ENCODE measurements at regions not wholly inside any gene's neighbourhood (a gene's known extent, or its start where the extent isn't known, plus 50 kb on each side); places are given as distances from the start of the nearest gene placed in this dataset.

DNA sequence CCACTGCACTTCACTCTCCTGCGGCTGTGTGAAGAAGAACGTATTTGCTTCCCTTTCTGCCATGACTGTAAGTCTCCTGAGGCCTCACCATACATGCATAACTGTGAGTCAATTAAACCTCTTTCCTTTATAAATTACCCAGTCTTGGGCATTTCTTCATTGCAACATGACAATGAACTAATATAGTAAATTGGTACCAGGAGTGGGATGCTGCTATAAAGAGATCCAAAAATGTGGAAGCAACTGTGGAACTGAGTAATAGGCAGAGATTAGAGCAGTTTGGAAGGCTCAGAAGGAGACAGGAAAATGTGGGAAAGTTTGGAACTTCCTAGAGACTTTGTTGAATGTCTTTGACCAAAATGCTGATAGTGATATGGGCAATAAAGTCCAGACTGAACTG lies 1907.9 kb downstream of the MRPL39 start:
- ChIA-PET CTCF (no interaction called here), POLR2A (no interaction called here)
- Mint-ChIP-seq H3K27me3 (peaks cover 0 to 16% (median 0%) of the 10 kb centered on the region in 5 donors), H3K9me3 (peaks cover 3 to 31% (median 11%) of the 10 kb centered on the region in 11 donors), H3K36me3 (peaks cover 0 to 6% (median 0%) of the 10 kb centered on the region in 5 donors), H3K27ac (no peak overlapping the region), H3K4me3 (no peak overlapping the region), H3K4me1 (no peaks in the 10 kb centered on the region)
- intact Hi-C loops (cut with micrococcal nuclease) = no loop called here
- ATAC-seq (no peak), DNase-seq (no peak)
- Histone ChIP-seq H3K36me3 (ENCODE audit: control insufficient read depth in 2 of 3, insufficient read depth in 3 of 3, low read length in 3 of 3) (no peaks in the 10 kb centered on the region), H3K4me1 (ENCODE audit: control insufficient read depth in 2 of 2, insufficient read depth in 2 of 2, low read length in 2 of 2) (no peaks in the 10 kb centered on the region), H3K4me3 (ENCODE audit: low read length) (no peak overlapping the region), H3K27me3 (ENCODE audit: control insufficient read depth in 2 of 2, insufficient read depth in 2 of 2, low read length in 2 of 2) (no peaks in the 10 kb centered on the region), H3K9me3 (ENCODE audit: control insufficient read depth in 2 of 3, low read length in 3 of 3) (no peaks in the 10 kb centered on the region), H3K27ac (ENCODE audit: low read depth, low read length) (no peak overlapping the region)

DNA sequence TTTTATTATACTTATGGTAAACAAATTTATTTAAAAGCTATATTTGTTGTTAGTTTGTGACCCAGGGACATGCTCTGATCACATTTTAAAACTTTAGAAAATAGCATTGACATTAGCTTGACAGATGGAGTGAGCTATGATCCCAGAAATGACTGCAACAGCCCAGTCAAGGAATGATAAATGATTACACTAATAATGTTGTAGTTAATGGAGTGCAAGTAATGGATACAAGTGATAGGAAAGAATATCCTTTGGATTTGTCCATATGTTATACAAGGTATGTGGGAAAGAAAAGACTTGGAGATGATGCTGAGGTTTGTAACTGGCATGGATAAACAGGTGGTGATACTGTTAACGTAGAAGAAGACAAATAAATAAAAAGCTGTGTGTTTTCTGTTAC lies 1908.7 kb downstream of the MRPL39 start:
- ChIA-PET CTCF (no interaction called here), POLR2A (no interaction called here)
- peaks cover 0 to 6% (median 0%) of the 10 kb centered on the region in 5 donors for H3K36me3 Mint-ChIP-seq

DNA sequence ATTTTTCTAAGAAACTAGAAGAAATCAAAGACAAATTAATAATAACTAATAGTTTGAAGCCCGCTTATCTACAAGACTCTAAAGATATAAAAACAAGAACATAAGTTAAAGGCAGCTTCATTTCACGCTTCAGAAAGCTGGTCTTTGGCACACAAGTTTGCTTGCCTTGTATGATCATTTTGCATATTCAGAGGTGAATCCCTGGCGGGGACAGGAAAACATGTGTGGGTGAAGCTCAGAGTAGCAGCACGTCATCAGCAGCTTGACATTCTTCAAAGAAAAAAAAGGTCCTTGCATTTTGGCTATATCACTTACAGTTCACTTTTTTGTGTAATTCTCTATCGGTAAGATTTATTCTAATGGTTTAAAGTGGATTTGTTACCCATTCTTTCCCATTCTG lies 1911.8 kb downstream of the MRPL39 start:
- H3K4me1 ChIP-seq (ENCODE audit: control insufficient read depth in 2 of 2, insufficient read depth in 2 of 2, low read length in 2 of 2) = no peaks in the 10 kb centered on the region
- ATAC-seq (no peak), DNase-seq (no peak)
- H3K27ac Mint-ChIP-seq = no peak overlapping the region
- no peak overlapping the region for H3K27ac ChIP-seq (ENCODE audit: low read depth, low read length)
- no peak overlapping the region for H3K4me3 ChIP-seq (ENCODE audit: low read length)
- peaks cover 2 to 20% (median 7%) of the 10 kb centered on the region in 11 donors for H3K9me3 Mint-ChIP-seq
- ChIA-PET POLR2A (no interaction called here), CTCF (no interaction called here)
- intact Hi-C loops (cut with micrococcal nuclease) = no loop called here
- H3K4me3 Mint-ChIP-seq = no peak overlapping the region
- no peaks in the 10 kb centered on the region for H3K36me3 ChIP-seq (ENCODE audit: control insufficient read depth in 2 of 3, insufficient read depth in 3 of 3, low read length in 3 of 3)
- H3K27me3 Mint-ChIP-seq = peaks cover 0 to 9% (median 0%) of the 10 kb centered on the region in 5 donors
- no peaks in the 10 kb centered on the region for H3K4me1 Mint-ChIP-seq
- no peaks in the 10 kb centered on the region for H3K27me3 ChIP-seq (ENCODE audit: control insufficient read depth in 2 of 2, insufficient read depth in 2 of 2, low read length in 2 of 2)
- peaks cover 0 to 6% (median 0%) of the 10 kb centered on the region in 5 donors for H3K36me3 Mint-ChIP-seq
- no peaks in the 10 kb centered on the region for H3K9me3 ChIP-seq (ENCODE audit: control insufficient read depth in 2 of 3, low read length in 3 of 3)

More for the DNA sequence above, 1908.7 kb downstream of the MRPL39 start:
- no peaks in the 10 kb centered on the region for H3K9me3 ChIP-seq (ENCODE audit: control insufficient read depth in 2 of 3, low read length in 3 of 3)
- no peaks in the 10 kb centered on the region for H3K27me3 ChIP-seq (ENCODE audit: control insufficient read depth in 2 of 2, insufficient read depth in 2 of 2, low read length in 2 of 2)
- no peak for ATAC-seq
- DNase-seq = no peak
- no peak overlapping the region for H3K4me3 ChIP-seq (ENCODE audit: low read length)
- H3K4me3 Mint-ChIP-seq = no peak overlapping the region
- H3K27me3 Mint-ChIP-seq = peaks cover 0 to 16% (median 0%) of the 10 kb centered on the region in 5 donors
- no peaks in the 10 kb centered on the region for H3K36me3 ChIP-seq (ENCODE audit: control insufficient read depth in 2 of 3, insufficient read depth in 3 of 3, low read length in 3 of 3)
- no peak overlapping the region for H3K27ac Mint-ChIP-seq
- H3K27ac ChIP-seq (ENCODE audit: low read depth, low read length) = no peak overlapping the region
- H3K4me1 Mint-ChIP-seq = no peaks in the 10 kb centered on the region
- no peaks in the 10 kb centered on the region for H3K4me1 ChIP-seq (ENCODE audit: control insufficient read depth in 2 of 2, insufficient read depth in 2 of 2, low read length in 2 of 2)
- intact Hi-C loops (cut with micrococcal nuclease) = no loop called here
- peaks cover 3 to 31% (median 11%) of the 10 kb centered on the region in 11 donors for H3K9me3 Mint-ChIP-seq

DNA sequence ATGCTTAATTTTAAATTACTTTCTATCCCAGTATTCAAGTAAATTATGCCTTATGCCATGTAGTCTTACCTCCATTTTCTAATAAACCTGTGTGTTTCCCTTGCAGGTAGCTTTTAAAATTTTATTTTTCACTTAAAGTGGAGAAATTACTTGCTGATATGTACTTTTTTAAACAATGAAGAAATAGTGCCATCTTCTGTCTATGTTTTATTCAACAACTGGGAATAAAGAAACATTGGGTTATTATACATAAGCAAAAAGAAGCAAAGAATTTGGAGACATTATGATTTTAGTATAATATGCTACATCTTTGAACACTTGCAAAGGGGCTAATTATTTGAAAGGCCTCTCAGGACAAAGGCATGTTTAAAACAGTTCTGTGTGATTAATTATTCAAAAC lies 1912.9 kb downstream of the MRPL39 start:
- Histone ChIP-seq H3K9me3 (ENCODE audit: control insufficient read depth in 2 of 3, low read length in 3 of 3) (no peaks in the 10 kb centered on the region), H3K36me3 (ENCODE audit: control insufficient read depth in 2 of 3, insufficient read depth in 3 of 3, low read length in 3 of 3) (no peaks in the 10 kb centered on the region), H3K4me3 (ENCODE audit: low read length) (no peak overlapping the region), H3K4me1 (ENCODE audit: control insufficient read depth in 2 of 2, insufficient read depth in 2 of 2, low read length in 2 of 2) (no peaks in the 10 kb centered on the region), H3K27me3 (ENCODE audit: control insufficient read depth in 2 of 2, insufficient read depth in 2 of 2, low read length in 2 of 2) (no peaks in the 10 kb centered on the region), H3K27ac (ENCODE audit: low read depth, low read length) (no peak overlapping the region)
- intact Hi-C loops (cut with micrococcal nuclease) = no loop called here
- ATAC-seq = no peak
- POLR2A ChIA-PET = no interaction called here
- CTCF ChIA-PET = no interaction called here
- H3K9me3 Mint-ChIP-seq = peaks cover 0 to 13% (median 4%) of the 10 kb centered on the region in 11 donors
- peaks cover 0 to 2% (median 0%) of the 10 kb centered on the region in 5 donors for H3K36me3 Mint-ChIP-seq
- H3K4me1 Mint-ChIP-seq = no peaks in the 10 kb centered on the region
- no peak overlapping the region for H3K4me3 Mint-ChIP-seq
- no peak for DNase-seq
- no peak overlapping the region for H3K27ac Mint-ChIP-seq
- H3K27me3 Mint-ChIP-seq = peaks cover 0 to 9% (median 0%) of the 10 kb centered on the region in 5 donors

DNA sequence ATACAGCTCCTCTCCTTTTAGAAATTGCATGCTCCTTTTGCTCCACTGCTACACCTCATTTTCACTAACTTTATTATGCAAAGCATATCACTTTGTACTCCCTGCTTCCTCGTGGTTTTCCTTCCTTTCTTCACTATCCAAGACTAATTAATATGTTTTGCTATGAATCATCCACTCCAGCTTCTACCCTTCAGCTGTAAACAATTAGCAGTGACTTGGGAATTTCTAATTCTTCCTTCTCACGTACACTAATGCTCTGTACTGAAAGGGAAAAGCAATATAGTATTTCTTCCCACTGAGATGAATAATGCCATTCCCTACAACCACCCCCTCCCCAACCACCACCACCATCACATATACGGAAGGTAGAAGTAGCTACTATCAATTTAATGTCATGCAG lies 1917.0 kb downstream of the MRPL39 start:
- H3K27me3 Mint-ChIP-seq = no peaks in the 10 kb centered on the region
- ATAC-seq (no peak), DNase-seq (no peak)
- H3K27ac Mint-ChIP-seq = no peak overlapping the region
- no peaks in the 10 kb centered on the region for H3K4me1 Mint-ChIP-seq
- Histone ChIP-seq H3K4me1 (ENCODE audit: control insufficient read depth in 2 of 2, insufficient read depth in 2 of 2, low read length in 2 of 2) (no peaks in the 10 kb centered on the region), H3K27me3 (ENCODE audit: control insufficient read depth in 2 of 2, insufficient read depth in 2 of 2, low read length in 2 of 2) (no peaks in the 10 kb centered on the region), H3K9me3 (ENCODE audit: control insufficient read depth in 2 of 3, low read length in 3 of 3) (no peaks in the 10 kb centered on the region), H3K4me3 (ENCODE audit: low read length) (no peak overlapping the region), H3K36me3 (ENCODE audit: control insufficient read depth in 2 of 3, insufficient read depth in 3 of 3, low read length in 3 of 3) (no peaks in the 10 kb centered on the region), H3K27ac (ENCODE audit: low read depth, low read length) (no peak overlapping the region)
- no peaks in the 10 kb centered on the region for H3K36me3 Mint-ChIP-seq
- no peak overlapping the region for H3K4me3 Mint-ChIP-seq
- ChIA-PET CTCF (no interaction called here), POLR2A (no interaction called here)
- H3K9me3 Mint-ChIP-seq = no peaks in the 10 kb centered on the region
- intact Hi-C loops (cut with micrococcal nuclease) = no loop called here

DNA sequence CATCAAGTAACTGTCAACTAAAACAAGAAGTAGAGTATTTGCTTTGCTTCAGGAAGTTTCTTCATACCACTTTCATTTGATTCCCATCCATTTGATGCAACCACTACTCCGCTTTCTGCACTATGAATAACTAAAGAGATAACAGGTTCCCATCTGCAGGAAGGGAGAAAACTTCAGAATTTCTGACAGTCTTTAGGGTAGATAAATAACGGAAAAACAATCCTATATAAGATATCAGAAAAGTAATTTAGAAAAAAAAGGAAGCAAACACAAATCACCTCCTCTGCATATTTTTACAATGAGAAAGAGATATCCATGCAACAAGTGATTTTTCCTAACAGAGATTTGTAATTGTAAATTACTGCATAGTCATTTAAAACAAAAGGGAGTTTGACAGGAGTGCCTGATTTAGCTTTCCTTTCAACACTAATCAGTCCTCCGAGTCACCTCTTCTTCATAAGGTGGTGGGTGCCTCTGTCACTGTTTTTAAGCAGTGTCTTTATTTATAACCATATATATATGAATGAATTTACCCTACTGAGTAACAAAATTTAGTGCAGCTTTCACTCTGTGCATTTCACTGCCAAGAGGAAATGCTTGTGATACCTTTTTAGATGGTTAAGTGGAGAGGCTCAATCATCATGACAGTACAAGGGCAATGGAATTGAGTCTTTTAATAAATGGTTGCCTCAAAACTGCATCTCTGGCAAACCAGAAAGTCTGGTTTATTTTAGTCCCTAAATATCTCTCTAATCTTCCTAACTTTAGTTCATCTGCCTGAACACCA lies 1920.4 kb downstream of the MRPL39 start:
- Histone ChIP-seq H3K27me3 (ENCODE audit: control insufficient read depth in 2 of 2, insufficient read depth in 2 of 2, low read length in 2 of 2) (no peaks in the 10 kb centered on the region), H3K9me3 (ENCODE audit: control insufficient read depth in 2 of 3, low read length in 3 of 3) (no peaks in the 10 kb centered on the region), H3K4me1 (ENCODE audit: control insufficient read depth in 2 of 2, insufficient read depth in 2 of 2, low read length in 2 of 2) (no peaks in the 10 kb centered on the region), H3K4me3 (ENCODE audit: low read length) (no peak overlapping the region), H3K36me3 (ENCODE audit: control insufficient read depth in 2 of 3, insufficient read depth in 3 of 3, low read length in 3 of 3) (no peaks in the 10 kb centered on the region), H3K27ac (ENCODE audit: low read depth, low read length) (no peak overlapping the region)
- H3K4me1 Mint-ChIP-seq = no peaks in the 10 kb centered on the region
- no peak overlapping the region for H3K4me3 Mint-ChIP-seq
- peaks cover 0 to 3% (median 0%) of the 10 kb centered on the region in 5 donors for H3K27me3 Mint-ChIP-seq
- no peak overlapping the region for H3K27ac Mint-ChIP-seq
- no peaks in the 10 kb centered on the region for H3K36me3 Mint-ChIP-seq
- H3K9me3 Mint-ChIP-seq = peaks cover 0 to 2% (median 0%) of the 10 kb centered on the region in 11 donors
- POLR2A ChIA-PET = no interaction called here
- no peak for ATAC-seq
- CTCF ChIA-PET = no interaction called here
- intact Hi-C loops (cut with micrococcal nuclease) = no loop called here
- DNase-seq = no peak

DNA sequence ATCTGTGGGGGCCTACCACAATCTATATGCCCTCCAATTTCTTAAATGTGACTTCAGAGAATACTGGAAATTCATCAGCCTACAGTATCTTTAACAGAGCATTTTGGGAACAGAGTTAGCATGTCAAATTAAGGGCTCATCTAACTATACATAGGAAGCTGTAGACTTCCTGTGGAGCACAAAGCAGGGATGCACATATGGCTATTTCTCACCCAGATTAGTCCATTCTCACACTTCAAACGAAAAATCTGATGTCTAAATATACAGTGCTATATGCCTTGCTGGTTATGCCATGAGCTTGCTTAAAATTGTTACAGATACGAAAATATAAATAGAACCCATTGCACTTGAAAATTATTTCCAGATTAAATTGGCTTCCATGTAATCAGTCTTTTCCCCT lies 1922.8 kb downstream of the MRPL39 start:
- Mint-ChIP-seq H3K9me3 (peaks cover 0 to 2% (median 0%) of the 10 kb centered on the region in 11 donors), H3K4me3 (no peak overlapping the region), H3K36me3 (no peaks in the 10 kb centered on the region), H3K27ac (no peak overlapping the region), H3K27me3 (peaks cover 0 to 3% (median 0%) of the 10 kb centered on the region in 5 donors), H3K4me1 (no peaks in the 10 kb centered on the region)
- intact Hi-C loops (cut with micrococcal nuclease) = no loop called here
- POLR2A ChIA-PET = no interaction called here
- H3K9me3 ChIP-seq (ENCODE audit: control insufficient read depth in 2 of 3, low read length in 3 of 3) = no peaks in the 10 kb centered on the region
- ATAC-seq (no peak), DNase-seq (no peak)
- no peak overlapping the region for H3K27ac ChIP-seq (ENCODE audit: low read depth, low read length)
- no peaks in the 10 kb centered on the region for H3K27me3 ChIP-seq (ENCODE audit: control insufficient read depth in 2 of 2, insufficient read depth in 2 of 2, low read length in 2 of 2)
- H3K4me1 ChIP-seq (ENCODE audit: control insufficient read depth in 2 of 2, insufficient read depth in 2 of 2, low read length in 2 of 2) = no peaks in the 10 kb centered on the region
- no peak overlapping the region for H3K4me3 ChIP-seq (ENCODE audit: low read length)
- H3K36me3 ChIP-seq (ENCODE audit: control insufficient read depth in 2 of 3, insufficient read depth in 3 of 3, low read length in 3 of 3) = no peaks in the 10 kb centered on the region
- CTCF ChIA-PET = no interaction called here
